Fibroblast of skin of back (primary cell): ENCODE measurements at regions not wholly inside any gene's neighbourhood (a gene's known extent, or its start where the extent isn't known, plus 50 kb on each side); places are given as distances from the start of the nearest gene placed in this dataset.
A peak's percentile ranks its signal among the peaks of the same experiment; 100 is the strongest.

Experiments
- DNase-seq: peaks from one replicate; pipeline ENCODE4 v3.0.0-alpha.2; 2013

GRCh38 chr12:111074965-111075364 lies 154.6 kb upstream of the MYL2 start:
- no peak for DNase-seq

GRCh38 chr12:111074559-111074958 lies 154.2 kb upstream of the MYL2 start:
- DNase-seq: no peak

GRCh38 chr12:111073370-111073769 lies 153.0 kb upstream of the MYL2 start:
- DNase-seq: no peak

- no peak for DNase-seq
Observed at GRCh38 chr12:111072299-111072698, 151.9 kb upstream of the MYL2 start.

GRCh38 chr12:111069886-111070285 lies 149.5 kb upstream of the MYL2 start:
- DNase-seq: no peak

GRCh38 chr12:111068290-111068689 lies 147.9 kb upstream of the MYL2 start:
- DNase-seq: no peak

GRCh38 chr12:111067498-111067897 lies 147.1 kb upstream of the MYL2 start:
- DNase-seq: no peak

- DNase-seq: no peak
Observed at GRCh38 chr12:111066744-111067437, 146.5 kb upstream of the MYL2 start.

GRCh38 chr12:111064982-111065381 lies 144.6 kb upstream of the MYL2 start:
- DNase-seq: no peak

- DNase-seq: no peak
Observed at GRCh38 chr12:111064154-111064553, 143.8 kb upstream of the MYL2 start.

- peak; percentile 40 for DNase-seq
Observed at GRCh38 chr12:111063295-111064026, 143.1 kb upstream of the MYL2 start.

- DNase-seq: no peak
Observed at GRCh38 chr12:111057701-111058425, 137.5 kb upstream of the MYL2 start.

GRCh38 chr12:111056618-111057521 lies 136.5 kb upstream of the MYL2 start:
- DNase-seq: no peak

GRCh38 chr12:111055181-111055880 lies 135.0 kb upstream of the MYL2 start:
- DNase-seq: no peak

GRCh38 chr12:111048991-111049390 lies 128.6 kb upstream of the MYL2 start:
- no peak for DNase-seq

GRCh38 chr12:111046896-111047295 lies 126.5 kb upstream of the MYL2 start:
- DNase-seq: no peak

GRCh38 chr12:111045941-111046340 lies 125.6 kb upstream of the MYL2 start:
- DNase-seq: no peak

- no peak for DNase-seq
Observed at GRCh38 chr12:111041091-111041490, 120.7 kb upstream of the MYL2 start.

- no peak for DNase-seq
Observed at GRCh38 chr12:111040690-111041089, 120.3 kb upstream of the MYL2 start.

GRCh38 chr12:111038941-111039340 lies 118.6 kb upstream of the MYL2 start:
- DNase-seq: no peak

- no peak for DNase-seq
Observed at GRCh38 chr12:111038077-111038476, 117.7 kb upstream of the MYL2 start.

GRCh38 chr12:111037047-111037446 lies 116.7 kb upstream of the MYL2 start:
- DNase-seq: no peak
